HG02763 (cell line): ENCODE measurements at regions not wholly inside any gene's neighbourhood (a gene's known extent, or its start where the extent isn't known, plus 50 kb on each side); places are given as distances from the start of the nearest gene placed in this dataset.

ENCODE experiments used
- ATAC-seq: cut with Tn5 transposase; IDR thresholded peaks from one replicate; pipeline ENCODE4 v1.9.1; 2021; ENCODE audit warnings: mild to moderate bottlenecking, moderate library complexity; ENCODE audit not compliant: unreplicated experiment

DNA sequence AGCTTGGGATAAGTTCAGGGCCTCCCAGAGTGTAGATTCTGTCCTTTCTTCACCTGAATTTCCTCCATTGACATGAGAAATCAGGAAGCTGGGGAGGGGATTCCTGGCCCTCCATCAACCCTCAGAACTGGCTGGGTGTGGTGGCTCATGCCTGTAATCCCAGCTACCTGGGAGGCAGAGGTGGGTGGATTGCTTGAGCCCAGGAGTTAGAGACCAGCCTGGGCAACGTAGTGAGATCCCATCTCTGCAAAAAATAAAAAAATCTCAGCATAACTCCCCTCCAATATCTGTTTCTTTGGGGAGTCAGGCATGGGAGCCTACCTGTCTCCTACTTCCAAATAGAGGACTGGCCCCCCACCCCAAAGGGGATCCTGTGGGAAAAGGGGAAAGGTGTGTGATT, 59.8 kb upstream of the TBX3 start:
- no peak for ATAC-seq

DNA sequence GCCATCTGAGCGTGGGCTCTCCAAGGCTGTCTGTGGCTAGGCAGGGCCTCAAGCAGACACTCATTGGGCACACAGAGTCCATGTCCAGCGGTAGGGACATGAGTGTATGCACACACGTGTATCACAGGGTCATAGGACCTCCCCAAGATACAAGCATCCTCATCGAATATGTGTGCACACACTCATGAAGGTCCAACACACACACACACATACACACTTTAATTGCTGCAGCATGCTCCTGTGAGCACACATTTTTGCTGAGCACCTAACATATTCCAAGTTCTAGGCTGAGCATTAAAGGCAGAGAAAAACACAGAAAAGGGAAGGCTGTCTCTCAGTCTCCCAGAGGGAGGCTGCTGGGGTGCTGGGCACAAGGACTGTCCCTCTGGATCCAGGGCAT, 59.3 kb upstream of the TBX3 start:
- ATAC-seq = no peak

DNA sequence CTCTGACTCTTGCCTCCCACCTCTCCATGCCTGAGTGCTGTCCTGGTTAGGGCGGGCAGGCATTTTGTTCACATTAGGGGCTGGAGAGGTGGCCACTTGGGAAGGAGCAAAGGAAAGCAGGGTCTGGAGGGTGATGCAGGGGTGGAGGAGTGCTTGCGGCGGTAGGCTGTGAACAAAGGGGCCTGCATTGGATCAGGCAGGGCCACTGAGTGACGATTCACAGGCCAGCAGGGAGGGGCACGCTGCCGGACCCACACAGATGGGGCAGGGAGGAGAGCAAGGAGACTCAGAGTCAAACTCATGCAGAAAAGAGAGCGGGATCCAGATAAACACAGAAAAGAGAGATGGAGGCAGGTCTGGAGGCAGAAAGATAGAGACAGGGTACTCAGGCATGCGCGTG, 58.4 kb upstream of the TBX3 start:
- no peak for ATAC-seq

DNA sequence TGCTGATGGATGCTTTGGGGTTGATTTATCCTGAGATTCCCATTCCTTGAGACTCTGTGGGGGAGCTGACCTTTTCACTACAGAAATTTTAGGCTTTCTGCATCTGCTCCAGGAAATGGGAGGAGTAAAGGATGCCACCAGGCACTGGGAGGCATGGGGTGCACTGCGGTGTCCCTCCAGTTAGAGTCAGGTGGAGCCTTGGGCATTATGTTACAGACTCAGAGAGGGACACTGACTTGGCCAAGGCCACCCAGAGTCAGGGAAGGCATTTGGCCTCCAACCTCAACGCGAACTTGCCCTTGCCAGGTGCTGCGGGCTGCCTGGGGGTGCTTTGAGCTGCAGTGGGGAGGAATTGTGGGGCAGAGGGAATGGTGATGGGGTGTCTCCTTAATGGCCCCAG, 58.0 kb upstream of the TBX3 start:
- no peak for ATAC-seq

DNA sequence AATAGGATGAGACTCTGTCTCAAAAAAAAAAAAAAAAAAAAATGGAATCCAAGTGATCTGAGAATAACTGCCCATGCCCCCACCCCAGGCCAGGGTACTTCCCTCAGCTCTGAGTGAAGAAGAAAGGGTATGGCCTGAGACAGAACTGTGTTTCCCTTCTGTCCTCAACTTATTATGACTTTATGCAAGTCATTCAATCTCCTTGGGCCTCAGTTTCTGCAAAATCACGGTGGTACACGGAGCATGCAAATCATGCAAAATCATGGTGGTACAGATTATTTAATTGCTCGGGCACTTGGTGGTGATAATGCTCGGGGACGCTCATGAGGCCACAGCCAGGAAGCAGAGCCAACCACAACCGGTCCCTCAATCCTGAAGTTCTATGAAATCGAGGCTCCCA, 56.5 kb upstream of the TBX3 start:
- ATAC-seq = no peak

DNA sequence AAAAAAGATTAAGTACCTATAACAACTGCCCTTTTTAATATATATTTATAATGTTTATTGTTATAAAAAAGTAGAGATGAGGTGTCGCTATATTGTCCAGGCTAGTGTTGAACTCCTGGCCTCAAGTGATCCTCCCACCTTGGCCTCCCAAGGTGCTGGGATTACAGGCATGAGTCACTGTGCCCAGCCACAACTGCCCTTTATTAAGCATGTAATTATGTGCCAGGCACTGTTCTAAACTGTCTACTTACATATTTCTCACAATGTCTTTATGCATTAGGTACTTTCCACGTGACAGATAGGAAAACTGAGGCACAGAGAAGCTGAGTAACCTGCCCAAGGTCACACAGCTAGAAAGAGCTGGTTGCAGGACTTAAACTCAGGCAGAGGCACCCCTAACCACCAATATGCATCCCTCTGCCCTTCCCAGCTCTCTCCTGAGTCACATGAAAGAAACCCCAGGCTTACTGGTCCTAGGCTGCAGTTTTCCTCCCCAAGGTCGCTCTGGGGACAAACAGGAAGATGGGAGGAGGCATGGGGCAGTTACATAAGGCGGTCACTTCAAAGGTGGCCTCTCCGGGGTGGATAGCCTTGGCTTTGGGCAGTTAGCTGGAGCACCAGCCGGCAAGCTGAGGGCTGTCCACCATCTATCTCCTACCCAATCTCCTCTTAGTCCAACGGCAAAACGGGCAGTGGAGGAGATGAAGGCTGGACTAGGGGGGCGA, 54.6 kb upstream of the TBX3 start:
- ATAC-seq = no peak

DNA sequence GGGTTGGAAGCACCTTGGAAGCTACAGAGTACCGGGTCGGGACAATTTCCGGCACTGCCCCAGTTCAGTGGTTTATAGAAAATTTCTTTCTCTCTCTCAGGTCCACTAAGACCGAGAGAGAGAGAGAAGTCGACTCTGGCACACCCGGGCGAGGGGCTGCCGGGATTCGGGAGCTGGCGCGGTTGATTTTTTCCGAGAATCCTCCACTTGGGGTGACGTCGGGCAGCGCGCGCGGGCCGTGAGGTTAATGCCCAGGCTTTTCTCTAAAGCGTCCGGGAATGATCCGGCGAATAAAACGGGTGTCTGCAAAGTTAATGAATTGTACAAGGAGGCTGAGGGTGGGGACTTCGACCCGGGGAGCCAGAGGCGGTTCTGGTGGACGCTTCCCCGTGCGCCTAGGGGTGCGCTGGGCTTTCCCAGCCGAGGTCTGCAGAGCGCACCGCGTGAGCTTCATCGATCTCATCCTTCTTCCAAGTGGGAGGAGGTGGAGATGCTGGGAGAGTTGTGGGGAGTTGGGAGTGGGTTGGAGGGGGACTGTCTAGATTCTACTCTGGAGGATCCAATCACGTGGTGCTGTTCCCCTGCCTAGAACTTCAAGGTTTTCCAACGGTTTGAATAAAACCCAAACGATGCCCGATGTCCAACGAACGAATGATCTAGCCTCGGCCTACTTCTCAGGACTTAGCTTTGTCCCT, 51.9 kb upstream of the TBX3 start:
- ATAC-seq = no peak

DNA sequence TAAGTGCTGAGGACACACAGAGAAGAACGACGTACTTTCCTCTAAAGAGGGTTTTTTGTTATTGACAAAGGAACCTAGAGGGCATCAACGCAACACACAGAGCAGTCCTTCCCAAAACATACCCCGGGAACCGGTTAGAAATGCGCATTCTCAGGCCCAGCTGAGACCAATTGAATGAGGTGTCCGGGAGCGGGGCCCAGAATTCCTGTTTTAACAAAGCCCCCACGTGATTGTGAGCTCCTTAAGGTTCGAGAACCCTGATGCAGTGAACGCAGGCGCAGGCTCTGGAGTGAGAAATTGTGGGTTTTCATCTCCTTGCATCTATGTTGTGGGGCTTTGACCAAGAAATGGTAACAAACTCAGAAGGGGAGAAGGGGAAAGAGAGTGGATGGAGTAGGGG, 51.0 kb upstream of the TBX3 start:
- ATAC-seq = no peak

DNA sequence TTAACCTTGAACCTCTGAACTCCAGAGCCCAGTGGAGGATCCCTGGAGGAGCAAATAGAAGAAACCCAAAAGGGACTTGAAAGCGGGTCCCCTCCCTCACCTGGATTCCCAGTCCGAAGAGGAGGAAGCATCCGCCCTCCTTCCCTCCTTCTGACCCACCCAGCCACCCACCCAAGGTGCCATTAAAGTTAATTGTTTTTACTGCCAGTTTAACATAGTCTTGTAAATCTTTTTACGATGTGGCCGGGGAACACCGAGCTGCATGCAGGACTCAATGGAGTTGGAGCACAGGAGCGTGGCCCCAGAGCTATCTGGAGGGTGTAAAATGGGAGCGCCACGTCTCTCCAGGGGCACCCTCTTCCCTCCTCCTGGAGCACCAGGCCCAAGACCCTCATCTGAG, 49.9 kb upstream of the TBX3 start:
- ATAC-seq = no peak
